ENCODE measurements at regions not wholly inside any gene's neighbourhood (a gene's known extent, or its start where the extent isn't known, plus 50 kb on each side); places are given as distances from the start of the nearest gene placed in this dataset.

GRCh38 chr1:30444850-30445249, 278.5 kb downstream of the MATN1 start:
- TF ChIP-seq EZH2phosphoT487 (IDR thresholded peaks at IDR 0.05; ENCODE audit: borderline replicate concordance, low read length) (no peak), CTCF (IDR thresholded peaks at IDR 0.05; ENCODE audit: low read depth, low read length, poor library complexity, severe bottlenecking) (no peak)
